GM21360 (cell line): ENCODE measurements at regions not wholly inside any gene's neighbourhood (a gene's known extent, or its start where the extent isn't known, plus 50 kb on each side); places are given as distances from the start of the nearest gene placed in this dataset.

Experiments
- ATAC-seq: cut with Tn5 transposase; IDR thresholded peaks from one replicate; pipeline ENCODE4 v1.9.1; 2021; ENCODE audit warnings: mild to moderate bottlenecking, moderate library complexity; ENCODE audit not compliant: unreplicated experiment

DNA sequence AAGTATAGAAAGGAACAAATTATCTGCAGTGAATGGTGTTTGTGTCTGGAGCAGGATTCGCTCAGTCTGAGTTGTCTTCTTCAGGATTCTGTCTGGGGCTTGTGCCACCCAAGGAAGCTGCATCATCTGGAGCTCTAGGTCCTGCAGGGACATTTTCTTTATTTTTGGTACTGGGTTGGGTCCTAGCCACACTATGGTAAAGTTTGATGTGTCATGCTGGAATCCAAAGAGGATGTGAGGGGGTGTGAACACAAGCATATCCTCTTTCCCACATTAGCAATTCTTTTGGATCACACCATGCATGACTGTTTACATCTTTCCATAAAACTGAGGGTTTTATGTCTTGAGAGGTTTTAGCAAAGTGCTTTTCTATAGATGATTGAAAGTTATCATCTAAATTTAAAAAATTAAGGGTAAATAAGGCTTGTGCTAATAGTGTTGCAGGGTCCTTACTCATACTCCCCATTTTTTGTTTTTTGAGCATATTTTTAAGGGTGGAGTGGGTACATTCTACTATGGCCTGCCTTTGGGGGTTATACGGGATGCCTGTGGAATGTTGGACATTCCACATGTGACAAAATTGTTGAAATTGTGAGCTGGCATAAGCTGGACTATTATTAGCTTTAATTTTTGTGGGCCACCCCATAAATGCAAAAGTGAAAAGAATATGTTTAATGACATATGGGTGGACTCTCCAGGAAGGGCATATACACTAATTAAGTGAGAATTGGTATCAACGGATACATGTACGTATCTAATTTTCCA is 152.0 kb upstream of the HMCN1 start:
- no peak for ATAC-seq

DNA sequence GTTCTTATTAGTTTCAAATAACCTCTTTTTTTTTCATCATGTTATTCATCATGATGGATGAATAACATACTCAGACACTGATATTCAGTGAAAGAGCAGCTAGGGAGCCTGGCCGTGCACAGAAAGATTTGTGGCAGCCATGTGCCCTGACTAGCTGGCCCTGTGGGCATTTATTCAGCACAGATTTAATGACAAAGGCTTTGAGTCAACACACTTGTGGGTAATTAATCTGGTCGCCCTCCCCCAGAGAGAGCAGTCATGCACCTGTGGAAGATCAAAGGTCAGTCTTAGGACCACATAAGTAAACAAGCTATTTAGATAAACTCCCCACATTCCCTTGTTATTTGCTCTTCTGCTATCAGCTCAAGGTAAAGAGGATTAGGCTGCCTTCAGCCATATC is 153.2 kb upstream of the HMCN1 start:
- ATAC-seq, result no peak

DNA sequence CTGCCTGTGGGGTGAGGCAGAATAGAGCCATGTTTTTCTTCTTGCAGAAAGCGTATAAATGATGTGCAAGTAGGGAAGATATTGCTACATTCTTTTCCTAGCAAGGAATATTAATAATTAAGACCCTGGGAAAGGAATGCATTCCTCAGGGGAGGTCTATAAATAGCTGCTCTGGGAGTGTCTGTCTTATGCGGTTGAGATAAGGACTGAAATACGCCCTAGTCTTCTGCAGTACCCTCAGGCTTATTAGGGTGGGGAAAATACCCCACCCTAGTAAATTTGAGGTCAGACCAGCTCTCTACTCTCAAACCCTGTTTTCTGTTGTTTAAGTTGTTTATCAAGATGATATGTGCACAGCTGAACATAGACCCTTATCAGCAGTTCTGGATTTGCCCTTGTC is 155.9 kb upstream of the HMCN1 start:
- ATAC-seq, result no peak

DNA sequence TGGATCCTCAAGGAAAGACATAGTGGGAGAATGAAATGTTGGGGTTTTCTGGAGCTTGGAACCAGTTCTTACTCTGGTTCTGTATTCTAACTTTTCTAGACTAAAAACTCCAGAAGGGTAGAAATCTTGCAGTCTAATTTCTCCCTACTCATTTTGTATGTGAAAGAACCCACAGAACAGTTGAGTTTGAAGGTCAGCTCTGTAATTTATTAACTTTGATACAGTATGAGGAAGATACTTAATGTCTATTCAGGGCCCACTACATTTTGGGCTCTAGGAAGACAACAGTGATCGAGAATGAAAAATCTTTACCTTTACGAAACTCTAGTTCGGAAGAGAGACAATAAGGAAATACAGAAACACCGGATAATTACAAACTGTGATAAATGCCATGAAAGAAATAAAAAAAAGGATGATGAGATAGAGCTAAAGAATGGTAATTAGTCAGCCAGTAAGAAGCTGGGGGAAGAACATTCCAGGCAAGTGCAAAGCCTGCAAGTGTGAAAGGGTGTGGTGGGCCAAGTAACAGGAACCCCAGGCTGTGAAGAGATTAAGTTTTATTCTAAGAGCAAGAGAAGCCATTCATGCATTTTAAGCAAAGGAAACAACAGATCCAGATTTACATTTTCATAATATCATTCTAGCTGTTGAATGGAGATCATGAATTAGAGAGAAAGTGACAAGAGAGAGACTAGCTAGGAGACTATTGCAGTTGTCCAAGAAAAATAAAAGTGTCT is 159.9 kb upstream of the HMCN1 start:
- no peak for ATAC-seq

DNA sequence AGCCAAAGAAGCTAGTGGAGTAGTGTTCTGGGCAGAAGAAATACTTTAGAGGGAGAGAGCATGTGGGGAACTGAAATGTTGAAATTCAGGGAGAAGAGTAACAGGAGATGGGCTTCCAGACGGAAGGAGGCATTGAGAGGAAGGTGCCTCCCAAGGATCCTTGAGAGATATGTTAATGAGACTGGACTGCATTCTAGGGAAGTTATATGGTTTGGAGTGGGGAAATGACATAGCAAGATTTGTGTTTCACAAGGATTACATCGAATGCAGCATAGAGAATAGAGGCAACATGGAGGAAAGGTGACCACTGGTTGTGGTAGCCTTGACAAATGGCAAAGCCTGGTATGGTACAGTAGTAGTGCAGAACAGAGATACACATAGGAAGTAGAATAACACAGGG is 160.5 kb upstream of the HMCN1 start:
- ATAC-seq, result no peak

DNA sequence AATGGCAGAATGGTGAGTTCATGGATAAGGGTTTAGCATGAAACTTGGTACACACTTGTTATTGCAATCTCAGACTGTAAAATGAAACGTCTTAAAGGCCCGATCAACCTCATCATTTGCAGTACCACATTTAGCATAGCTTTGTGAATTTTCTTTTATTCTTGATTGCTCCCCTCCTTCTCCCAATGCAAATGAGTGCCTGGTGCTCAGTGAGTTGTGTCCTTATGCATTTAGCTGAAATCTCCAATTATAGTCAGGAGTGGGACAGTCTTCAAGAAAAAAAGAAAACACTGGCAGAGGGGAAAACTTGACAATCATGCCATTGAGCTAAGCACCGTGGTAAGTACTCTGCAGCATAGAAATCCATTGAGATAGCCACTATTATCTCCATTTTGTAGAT is 161.0 kb upstream of the HMCN1 start:
- no peak for ATAC-seq

DNA sequence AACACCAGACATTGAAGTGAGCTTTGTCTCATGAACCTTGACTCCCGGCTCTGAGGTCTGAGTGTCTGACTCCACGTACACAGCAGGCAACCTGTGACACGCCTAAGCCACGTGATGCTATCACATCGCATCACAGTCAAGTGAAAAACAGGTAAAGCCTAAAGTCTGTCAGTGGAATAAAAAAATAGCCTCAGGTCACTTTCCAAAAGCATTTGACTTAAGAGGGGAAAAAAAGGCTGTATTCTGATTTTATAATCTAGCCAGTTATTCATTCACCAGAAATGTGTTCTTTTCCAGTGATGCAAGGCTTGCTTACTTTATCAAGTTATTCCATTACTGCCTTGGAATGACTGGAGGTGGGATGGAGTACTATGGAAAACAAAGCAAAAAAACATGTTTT is 163.2 kb upstream of the HMCN1 start:
- no peak for ATAC-seq

DNA sequence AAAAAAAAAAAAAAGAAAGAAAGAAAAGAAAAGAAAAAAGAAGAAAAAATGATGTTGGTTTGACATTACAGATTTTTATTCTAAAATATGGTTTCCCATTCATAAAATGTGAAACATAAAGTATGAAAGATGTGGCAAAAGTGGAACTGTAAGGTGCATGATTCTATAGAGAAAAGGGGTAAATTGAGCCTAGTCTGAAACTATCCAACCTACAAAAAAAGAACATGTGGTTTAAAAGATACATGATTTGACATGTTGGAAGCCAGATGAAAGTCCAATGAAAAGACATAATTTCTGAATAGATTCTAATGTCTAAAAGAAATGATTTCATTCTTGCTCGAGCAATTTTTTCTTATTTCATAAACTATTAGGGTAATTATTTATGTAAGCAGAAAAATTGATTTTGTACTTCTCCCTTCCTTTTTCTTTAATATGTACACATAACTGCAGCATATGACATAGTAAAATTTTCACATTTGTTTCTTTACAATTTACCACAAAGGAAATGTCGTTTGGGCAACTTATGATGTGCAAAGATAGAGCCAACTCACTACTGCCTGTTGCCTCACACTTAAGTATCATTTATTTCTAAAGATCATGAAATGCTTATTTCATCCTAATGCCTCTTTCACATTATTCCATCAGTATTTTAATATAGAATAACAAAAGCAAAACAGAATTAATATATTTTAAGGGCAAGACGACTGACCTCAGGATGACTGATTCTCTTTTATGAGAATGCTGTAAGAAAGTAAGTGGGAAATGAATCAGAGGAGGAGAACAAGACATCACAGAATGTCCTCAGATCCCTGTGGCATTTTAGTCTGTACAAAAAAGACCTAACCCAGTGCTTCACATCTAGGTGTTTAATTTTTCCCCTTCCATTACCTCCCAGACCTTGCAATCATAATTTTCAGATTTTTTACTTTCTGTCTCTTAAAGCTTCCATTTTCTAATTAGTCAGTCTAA is 165.8 kb upstream of the HMCN1 start:
- ATAC-seq, result no peak

DNA sequence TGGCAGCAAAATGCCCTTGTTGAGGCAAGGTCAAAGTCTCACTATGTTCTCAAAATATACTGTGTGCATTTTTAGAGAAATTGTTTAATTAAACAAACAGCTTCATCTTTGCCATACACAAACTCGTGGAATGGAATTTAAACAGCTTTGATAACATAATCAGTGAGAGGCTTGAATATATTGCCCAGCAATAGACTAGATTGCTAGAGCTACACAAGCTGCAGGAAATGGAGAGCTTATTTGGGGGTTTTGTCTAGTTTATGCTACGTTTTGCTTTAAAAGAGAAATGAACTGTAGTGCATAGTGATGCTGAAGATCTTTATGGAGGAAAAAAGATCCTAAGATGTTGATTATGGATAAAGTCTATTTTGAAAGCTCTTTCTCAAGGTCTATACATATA is 166.8 kb upstream of the HMCN1 start:
- ATAC-seq, result no peak

DNA sequence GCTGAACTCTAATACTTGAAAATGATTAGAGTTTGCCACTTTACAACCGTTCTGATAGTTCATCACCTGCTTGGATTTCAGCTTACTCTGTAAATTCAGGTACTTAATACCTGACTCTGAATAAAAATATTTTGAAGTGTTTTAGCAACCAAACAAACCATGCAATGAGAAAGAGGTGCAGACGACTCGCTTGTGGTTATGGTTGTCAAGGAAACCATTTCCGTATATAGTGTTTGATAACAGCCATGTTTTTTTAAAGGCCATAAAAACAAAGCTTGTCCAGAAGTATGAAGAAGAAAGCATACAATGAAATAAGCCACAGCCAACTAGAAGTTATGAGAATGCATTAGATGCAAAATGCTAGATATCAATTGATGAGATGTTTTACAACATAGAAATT is 167.2 kb upstream of the HMCN1 start:
- ATAC-seq, result no peak

DNA sequence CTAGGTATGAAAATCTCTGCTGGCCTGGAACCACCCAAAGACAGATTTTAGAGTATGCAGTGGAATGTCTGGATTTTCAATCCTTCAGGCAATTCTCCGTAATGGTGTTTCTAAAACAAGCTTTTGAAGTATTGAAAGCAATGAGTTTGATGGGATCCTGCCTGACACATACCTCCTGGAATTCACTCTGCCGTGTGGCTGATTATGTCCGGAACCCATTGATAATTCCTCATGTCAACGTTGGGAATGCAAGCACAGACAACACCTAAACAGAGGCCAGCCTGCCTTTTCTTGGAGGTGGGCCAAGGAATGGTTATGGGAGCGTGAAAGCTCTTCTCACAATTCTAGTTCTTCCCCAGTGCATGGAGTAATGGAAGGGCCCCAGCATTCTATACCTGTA is 168.9 kb upstream of the HMCN1 start:
- no peak for ATAC-seq

DNA sequence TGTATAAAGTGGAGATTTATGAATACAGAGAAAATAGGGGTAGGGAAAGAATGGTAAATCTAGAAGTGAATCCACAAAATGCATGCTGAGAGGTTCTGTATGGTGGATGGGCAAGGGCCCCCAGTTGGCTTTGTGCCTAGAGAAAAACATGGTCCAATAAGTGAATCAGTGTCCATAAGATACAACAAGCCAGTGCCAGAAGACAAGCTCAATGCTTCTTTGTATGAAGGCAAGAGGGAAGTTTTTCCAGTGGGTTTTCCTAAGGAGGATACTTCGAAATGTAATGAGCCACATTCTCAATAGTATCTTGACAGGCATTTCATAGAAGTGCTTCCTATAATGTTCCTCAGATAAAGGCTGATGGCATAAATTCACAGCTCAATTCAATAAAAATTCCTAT is 169.4 kb upstream of the HMCN1 start:
- ATAC-seq, result no peak

DNA sequence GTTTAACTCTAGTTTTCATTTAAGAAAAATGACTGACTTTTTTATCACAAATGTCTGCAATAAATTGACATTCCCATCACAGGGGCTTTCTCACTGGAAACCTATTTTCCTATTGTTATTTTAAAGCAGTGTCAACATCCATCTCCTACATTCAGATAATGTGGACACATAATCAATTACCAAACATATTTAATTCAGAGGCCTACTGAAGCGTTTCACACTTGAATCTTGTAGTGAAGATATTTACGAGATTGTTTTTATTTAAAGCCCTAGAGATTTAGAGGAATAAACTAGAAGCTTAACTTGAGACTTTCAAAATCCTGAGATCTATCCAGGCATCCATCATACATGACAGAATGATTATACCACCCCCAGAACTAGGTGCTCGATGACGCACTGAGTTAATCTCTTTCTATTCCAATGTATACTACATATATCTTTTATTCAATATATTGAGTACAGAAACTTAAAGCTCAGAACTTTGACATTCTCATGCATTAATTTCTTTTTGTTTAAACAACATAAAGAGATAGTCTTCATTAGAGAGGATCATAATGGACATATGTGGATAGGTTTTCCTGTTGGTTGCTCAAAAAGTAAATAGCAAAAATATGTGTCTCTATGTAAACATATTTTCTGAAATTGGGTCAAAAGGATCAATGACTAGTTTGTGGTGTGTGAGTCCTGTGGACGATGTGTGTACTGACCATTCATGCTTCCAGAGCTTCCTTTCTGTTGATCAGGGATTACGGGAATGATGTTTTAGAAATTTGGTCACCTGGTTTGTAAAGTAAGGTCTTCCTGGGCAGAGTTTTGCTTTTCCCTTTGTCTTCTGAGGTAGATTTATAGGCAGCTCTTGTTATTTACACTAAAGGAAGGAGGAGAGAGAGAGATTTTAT is 171.5 kb upstream of the HMCN1 start:
- no peak for ATAC-seq

DNA sequence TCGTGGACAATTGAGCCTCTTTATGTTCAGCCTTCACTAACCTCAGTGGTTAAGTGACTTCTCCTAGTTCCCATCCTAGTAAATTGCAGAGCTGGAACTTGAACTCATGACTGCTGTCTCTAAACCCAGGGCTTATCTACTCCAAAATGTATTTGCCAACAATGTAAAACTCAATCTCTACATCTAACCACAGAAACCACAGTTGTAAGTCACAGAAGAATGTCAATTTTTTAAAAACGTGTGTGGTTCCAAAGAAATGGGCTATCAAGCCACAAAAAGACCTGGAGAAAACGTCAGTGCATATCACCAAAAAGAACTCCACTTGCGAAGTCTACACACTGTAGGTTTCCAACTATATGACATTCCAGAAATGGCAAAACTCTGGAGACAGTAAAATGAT is 172.6 kb upstream of the HMCN1 start:
- no peak for ATAC-seq

DNA sequence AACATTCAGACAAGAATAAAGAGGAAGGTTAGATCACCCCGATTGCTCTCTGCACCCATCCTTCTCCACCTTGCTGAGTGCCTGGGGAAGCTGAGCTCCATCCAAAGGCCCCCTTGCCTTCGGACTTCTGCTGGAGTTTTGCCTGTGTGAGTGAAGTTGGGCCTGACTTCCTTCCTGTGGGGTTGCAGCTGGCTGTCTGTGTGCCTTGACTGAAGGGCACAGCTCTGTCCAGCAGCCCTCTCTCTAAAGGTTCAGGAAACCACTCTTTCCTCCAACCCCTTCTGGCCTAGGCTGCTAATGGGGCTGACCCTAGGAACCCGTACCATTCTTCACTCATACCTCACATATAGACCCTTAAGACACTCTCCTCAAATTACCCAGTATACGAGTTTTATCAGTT is 173.4 kb upstream of the HMCN1 start:
- ATAC-seq, result no peak

DNA sequence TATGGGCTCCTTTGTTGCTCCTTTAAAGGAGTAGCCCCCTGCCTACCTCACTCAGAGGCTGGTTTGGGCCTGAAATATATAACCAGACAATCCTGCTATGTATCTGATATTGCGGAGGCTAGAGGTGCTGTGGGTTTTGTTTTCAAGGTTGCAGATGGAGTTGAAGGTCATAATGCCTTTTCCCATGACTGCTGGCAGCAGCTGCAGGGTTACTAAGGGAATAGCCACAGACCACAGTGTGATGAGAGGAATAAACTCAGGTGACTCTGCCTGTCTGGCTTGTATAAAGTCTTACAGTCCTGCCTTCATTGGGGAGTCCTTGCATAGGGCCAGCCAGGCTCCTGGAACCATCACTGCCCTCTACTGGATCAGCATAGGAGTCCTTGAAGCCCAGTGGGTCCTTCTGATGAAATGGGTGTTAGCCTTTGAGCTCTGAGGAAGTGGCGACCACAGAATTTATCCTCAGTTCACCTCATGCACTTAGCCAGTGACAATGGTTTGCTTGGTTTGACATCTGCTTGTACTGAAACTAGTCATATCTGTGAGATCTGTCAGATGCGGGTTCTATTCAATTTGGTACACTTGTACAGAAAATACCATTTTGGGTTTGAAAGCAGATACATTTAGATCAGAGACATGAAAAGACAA is 174.4 kb upstream of the HMCN1 start:
- ATAC-seq, result peak; percentile 94

DNA sequence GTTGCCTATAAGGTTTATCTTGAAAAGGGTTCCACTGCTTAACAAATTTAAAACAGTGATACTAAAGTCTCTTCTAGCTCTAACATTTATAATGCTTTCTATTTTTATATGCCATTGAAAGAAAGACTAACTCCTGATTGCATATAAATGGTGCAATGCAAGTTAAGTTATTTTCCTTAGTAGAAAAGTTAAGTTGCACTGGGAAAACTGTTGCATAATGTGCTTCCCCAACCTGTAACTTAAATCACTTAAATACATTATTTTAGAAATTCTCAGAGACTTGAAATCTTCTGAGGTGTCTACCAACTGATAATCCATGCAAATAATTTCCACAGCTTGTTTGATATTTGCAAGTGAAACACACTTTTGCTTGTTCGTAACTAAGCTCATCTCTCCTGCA is 175.0 kb upstream of the HMCN1 start:
- no peak for ATAC-seq

DNA sequence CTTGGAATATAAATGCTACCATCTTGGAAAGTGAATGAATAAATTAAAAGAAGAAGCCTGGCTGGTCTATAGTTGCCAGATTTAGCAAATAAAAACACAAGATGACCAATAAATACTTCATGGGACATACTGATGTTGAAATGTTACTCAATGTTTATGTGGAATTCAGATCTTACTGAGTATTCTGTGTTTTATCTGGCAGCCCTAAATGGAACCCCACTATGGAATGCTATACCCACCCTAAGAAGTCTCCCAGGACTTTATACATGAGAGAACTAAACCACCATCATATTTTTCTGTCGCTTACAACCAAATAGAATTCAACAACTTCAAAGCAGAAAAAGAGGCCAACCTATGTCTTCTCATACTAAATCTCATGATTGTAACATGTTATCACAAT is 177.6 kb upstream of the HMCN1 start:
- no peak for ATAC-seq

DNA sequence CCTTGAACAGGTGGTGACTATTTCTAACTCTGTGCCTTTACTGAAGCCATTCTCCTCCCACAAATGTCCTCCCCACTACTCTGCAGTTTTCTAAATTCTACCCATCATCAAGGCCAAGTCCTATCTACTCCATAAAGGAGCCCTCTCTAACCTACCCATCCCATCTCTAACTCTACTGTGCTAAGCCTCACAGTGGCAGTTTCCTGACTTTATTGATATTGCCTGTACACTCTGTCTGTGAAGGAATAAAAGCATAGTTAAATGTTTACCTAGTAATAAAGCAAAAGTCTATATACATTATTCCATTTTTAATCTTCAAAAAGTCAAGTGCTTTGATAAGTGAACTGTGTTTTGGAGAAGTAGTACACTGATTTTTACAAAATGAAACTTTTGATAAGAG is 178.4 kb upstream of the HMCN1 start:
- ATAC-seq, result no peak

DNA sequence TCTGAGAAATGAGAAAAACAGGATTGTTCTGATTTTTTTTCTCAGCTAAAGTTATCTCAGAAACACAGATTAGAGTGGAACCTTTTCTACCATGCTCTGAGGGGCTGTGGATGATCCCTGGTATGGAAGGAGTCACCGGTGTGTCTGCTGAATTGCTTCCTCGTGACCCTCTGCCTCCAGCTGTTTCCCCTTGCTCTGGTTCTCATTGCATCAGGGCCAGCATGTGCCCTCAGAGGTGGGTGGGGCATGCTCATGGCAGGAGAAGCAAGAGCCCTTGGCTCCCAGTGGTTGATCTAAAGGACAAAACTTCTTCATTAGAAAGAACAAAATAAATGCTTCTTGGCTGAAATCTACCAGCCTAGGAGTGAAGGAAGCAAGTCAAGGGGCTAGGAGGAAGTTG is 183.2 kb upstream of the HMCN1 start:
- no peak for ATAC-seq
